Upper lobe of right lung (tissue), 1 donor: ENCODE measurements at regions not wholly inside any gene's neighbourhood (a gene's known extent, or its start where the extent isn't known, plus 50 kb on each side); places are given as distances from the start of the nearest gene placed in this dataset.

Experiments used
- ATAC-seq: fragments of 200-7000 bp; cut with Tn5 transposase; one replicate; pipeline ENCODE4 v1.9.1; 2020; ENCODE audit warnings: mild to moderate bottlenecking, moderate library complexity
- DNase-seq: peaks from one replicate; pipeline ENCODE4 v3.0.0-alpha.2; 2020
- H3K27ac ChIP-seq: fragments of 200-600 bp; one replicate; pipeline ENCODE4 v1.8.0; 2022
- H3K27me3 ChIP-seq: fragments of 200-600 bp; one replicate; pipeline ENCODE4 v1.8.0; 2022; ENCODE audit warnings: mild to moderate bottlenecking
- H3K36me3 ChIP-seq: fragments of 200-600 bp; one replicate; pipeline ENCODE4 v1.8.0; 2022
- H3K4me1 ChIP-seq: fragments of 200-600 bp; one replicate; pipeline ENCODE4 v1.8.0; 2022
- H3K4me3 ChIP-seq: fragments of 200-600 bp; one replicate; pipeline ENCODE4 v1.8.0; 2022; ENCODE audit warnings: mild to moderate bottlenecking
- H3K9me3 ChIP-seq: fragments of 200-600 bp; one replicate; pipeline ENCODE4 v1.8.0; 2022
- CTCF ChIP-seq: fragments of 200-600 bp; IDR thresholded peaks from one replicate; pipeline ENCODE4 v1.8.0; 2022; ENCODE audit warnings: antibody characterized with exemption
- intact Hi-C: fragments of 100-400 bp; cut with DNase I; formaldehyde crosslinking; loops from one replicate; pipeline ENCODE4 v1.11.0; 2022
- donor health status: DM: no; HTN: yes; CAD: no; lungs with severe emphysema.

- no peak overlapping the region for H3K27ac ChIP-seq
- no peaks in the 10 kb centered on the region for H3K27me3 ChIP-seq
- no peak for DNase-seq
- no peak for ATAC-seq
- H3K36me3 ChIP-seq, result no peaks in the 10 kb centered on the region
- no peak overlapping the region for H3K4me3 ChIP-seq
- intact Hi-C loops, result no loop called here
- no peaks in the 10 kb centered on the region for H3K4me1 ChIP-seq
- no peaks in the 10 kb centered on the region for H3K9me3 ChIP-seq
- no peak for TF ChIP-seq CTCF
Observed at GRCh38 chr13:100811928-100812327, 137.3 kb upstream of the TMTC4 start.

GRCh38 chr13:100811024-100811865, 136.7 kb upstream of the TMTC4 start:
- no peaks in the 10 kb centered on the region for H3K4me1 ChIP-seq
- no peaks in the 10 kb centered on the region for H3K27me3 ChIP-seq
- intact Hi-C loops, result no loop called here
- no peak for DNase-seq
- ATAC-seq, result no peak
- H3K27ac ChIP-seq, result no peak overlapping the region
- no peaks in the 10 kb centered on the region for H3K9me3 ChIP-seq
- no peaks in the 10 kb centered on the region for H3K36me3 ChIP-seq
- no peak overlapping the region for H3K4me3 ChIP-seq
- TF ChIP-seq CTCF, result no peak

- intact Hi-C loops, result no loop called here
- Histone ChIP-seq H3K4me3 (no peak overlapping the region), H3K27ac (no peak overlapping the region), H3K36me3 (no peaks in the 10 kb centered on the region), H3K27me3 (no peaks in the 10 kb centered on the region), H3K9me3 (no peaks in the 10 kb centered on the region), H3K4me1 (no peaks in the 10 kb centered on the region)
- TF ChIP-seq CTCF, result no peak
- no peak for ATAC-seq
- DNase-seq, result no peak
Observed at GRCh38 chr13:100810481-100810880, 135.9 kb upstream of the TMTC4 start.

- Histone ChIP-seq H3K27me3 (no peaks in the 10 kb centered on the region), H3K4me3 (no peak overlapping the region), H3K4me1 (no peaks in the 10 kb centered on the region), H3K9me3 (no peaks in the 10 kb centered on the region), H3K27ac (no peak overlapping the region), H3K36me3 (no peaks in the 10 kb centered on the region)
- DNase-seq (no peak), ATAC-seq (no peak)
- no peak for TF ChIP-seq CTCF
- intact Hi-C loops, result no loop called here
Observed at GRCh38 chr13:100809856-100810255, 135.3 kb upstream of the TMTC4 start.

GRCh38 chr13:100809129-100809390, 134.5 kb upstream of the TMTC4 start:
- H3K4me3 ChIP-seq, result no peak overlapping the region
- H3K9me3 ChIP-seq, result no peaks in the 10 kb centered on the region
- DNase-seq, result no peak
- no peaks in the 10 kb centered on the region for H3K4me1 ChIP-seq
- ATAC-seq, result no peak
- H3K36me3 ChIP-seq, result no peaks in the 10 kb centered on the region
- no peak for TF ChIP-seq CTCF
- intact Hi-C loops, result no loop called here
- no peaks in the 10 kb centered on the region for H3K27me3 ChIP-seq
- no peak overlapping the region for H3K27ac ChIP-seq
